Activated CD4-positive, alpha-beta T cell treated with anti-CD3 and anti-CD28 coated beads, Interleukin-2, Interleukin-4, amounts not matched to agents 100 ng/mL and 50 ng/mL, durations not matched to agents 16 hours and 8 hours (primary cell): ENCODE measurements at regions not wholly inside any gene's neighbourhood (a gene's known extent, or its start where the extent isn't known, plus 50 kb on each side); places are given as distances from the start of the nearest gene placed in this dataset.

Source experiments
- DNase-seq: peaks from one replicate; pipeline ENCODE4 v3.0.0-alpha.2; 2020; ENCODE audit warnings: low spot score

GRCh38 chrX:30161043-30161442, 54.3 kb upstream of the MAGEB2 start:
- DNase-seq = no peak
